GM18507 (cell line): ENCODE measurements at regions not wholly inside any gene's neighbourhood (a gene's known extent, or its start where the extent isn't known, plus 50 kb on each side); places are given as distances from the start of the nearest gene placed in this dataset.

Experiments used
- DNase-seq: peaks from one replicate; pipeline ENCODE4 v3.0.0; 2011; ENCODE audit warnings: low read depth; ENCODE audit not compliant: insufficient read length; ENCODE audit errors: extremely low spot score
- FAIRE-seq: peaks from 2 replicates; lab custom pipeline; 2011; peaks lifted over from hg19 to GRCh38; lab: Jason Lieb, UNC

DNA sequence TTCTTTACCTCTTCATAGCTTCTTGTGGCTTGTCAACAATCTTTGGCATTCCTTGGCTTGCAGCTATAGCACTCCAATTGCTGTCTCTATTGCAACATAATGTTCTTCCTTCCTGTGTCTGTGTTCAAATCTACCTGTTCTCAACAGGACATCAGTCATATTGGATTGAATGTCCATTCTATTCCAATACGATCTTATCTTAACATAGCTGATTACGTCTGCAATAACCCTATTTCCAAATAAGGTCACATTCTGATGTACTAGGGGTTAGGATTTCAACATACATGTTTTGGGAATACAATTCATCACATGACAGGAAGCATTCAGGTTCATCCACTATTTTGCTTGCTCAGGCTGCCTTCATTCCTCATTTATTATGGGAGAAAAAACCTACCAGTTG, 684.4 kb upstream of the CITED2 start:
- DNase-seq (no peak), FAIRE-seq (no peak)

DNA sequence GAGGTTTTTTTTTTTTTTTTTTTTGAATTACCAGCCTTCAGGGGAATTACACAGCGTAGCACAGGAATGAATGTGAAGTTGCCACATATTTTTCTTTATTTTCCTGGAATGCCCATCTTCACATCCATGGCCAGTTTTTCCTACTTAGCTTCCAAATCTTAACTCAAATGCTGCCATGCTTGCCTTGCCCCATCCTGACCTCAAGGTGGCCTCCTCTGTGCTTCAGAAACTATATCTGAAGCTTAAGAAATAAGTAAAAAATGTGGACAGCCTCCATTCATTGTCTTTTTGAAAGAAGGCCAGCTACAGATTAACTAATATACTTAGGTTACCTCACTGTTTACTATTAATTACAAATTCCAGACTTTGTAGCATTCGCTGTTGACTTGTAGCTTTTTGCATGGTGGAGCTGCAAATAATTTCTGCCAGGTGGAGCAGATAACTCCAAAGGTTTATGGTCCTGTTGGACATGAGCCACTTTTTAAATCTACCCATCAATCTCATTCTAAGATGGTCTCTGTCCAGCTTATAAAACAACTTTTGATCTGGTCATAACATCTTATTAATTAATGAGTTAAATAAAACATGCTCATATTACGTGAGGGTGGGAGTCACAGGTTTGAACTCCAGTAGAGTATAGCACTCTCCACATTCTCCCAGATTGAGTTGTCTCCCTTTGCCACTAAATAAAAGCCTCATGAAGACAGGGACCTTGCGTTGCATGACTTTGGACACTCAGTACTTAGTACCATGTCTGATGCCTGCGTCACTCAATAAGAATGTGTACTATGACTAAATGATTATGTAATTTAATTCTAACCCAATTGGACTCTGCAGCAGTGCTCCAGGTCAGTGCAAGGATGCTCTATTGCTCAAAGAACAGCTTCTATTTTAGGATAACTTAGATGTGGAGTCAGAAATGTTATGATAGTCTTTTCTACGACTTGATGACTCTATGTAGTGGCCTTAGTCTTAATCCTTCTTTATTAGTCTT, 678.6 kb upstream of the CITED2 start:
- DNase-seq, result no peak
- FAIRE-seq, result no peak

DNA sequence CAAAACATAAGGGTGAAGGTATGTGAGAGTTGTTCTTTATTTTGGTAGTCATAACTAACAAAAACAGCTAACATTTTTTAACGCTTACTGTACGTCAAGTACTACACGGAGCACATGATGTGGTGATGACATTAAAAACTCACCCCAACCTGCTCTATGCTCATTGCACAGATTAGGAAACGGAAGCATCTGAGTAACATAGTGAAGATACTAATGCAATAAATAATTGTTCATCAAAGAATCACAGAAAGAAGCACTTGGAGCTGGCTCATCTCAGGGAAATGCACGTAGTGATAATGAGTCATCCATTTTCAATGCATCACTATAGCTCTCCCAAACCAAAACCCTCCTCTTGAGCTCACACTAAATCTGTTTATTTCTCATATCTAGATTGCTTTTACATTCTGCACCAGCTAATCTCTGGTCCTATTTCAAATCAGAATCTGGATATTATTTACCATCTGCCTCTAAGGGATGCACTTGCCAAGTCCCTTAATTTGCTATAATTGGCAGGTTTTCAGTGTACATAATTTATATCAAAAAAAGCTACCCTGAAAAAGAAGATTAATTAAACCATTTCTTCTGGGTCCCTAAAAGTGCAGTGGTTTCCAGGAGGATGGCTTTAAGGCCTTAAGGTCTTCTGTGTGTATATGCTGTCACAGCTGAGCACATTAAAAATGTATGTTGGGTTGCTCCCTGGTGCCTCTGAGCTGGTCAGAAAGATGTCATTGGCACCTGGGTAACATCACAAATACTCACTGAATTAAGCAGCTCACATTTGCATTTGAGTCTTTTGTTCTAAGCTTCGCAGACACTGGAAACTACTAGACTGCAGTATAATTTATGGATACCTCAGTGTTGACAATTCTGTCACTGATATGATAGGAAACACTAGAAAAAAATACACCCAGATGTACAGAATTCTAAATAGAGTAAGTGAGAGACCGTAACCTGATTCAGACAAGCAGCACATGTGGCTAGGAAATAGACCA, 677.4 kb upstream of the CITED2 start:
- DNase-seq (no peak), FAIRE-seq (no peak)

DNA sequence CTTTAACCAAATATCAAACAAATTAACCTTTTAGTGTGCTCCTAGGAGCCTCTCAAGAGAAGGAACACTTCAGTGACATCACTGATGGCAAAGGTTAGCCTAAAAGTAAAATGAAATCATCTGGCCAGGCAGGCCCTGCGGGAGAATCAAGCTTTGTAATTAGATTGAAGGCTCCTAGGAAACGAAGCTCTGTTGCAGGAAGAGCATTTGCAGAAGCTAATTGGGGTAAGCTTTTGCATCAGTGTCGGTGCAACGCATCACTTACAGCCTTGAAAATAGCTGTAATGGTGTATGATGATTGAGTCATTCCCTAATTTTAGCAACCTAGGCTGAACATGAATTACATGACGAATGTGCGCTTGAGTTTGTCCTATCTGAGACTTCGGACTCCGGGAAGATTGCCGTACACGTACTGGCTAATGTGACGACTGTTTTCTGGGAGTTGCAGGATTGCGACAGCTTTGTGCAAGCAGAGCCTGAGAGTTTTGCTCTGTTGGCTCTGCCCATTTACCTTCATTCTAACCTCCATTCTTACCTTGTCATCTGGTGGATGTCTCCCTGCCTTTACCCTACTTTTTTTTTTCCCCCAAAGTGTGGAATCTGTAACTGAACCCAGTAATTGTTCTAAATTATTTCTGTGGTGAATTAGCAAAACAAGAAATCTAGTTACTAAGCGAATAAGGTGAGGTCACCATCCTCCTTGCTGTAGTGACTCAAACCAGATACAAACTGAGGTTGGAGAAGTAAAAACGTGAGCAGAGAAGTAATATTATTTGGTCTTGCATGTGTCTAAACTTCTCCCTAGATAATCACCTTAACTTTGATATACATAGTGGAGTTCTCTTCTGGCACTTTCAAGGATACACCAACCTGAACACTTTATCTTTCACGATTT, 675.9 kb upstream of the CITED2 start:
- DNase-seq (no peak), FAIRE-seq (no peak)

DNA sequence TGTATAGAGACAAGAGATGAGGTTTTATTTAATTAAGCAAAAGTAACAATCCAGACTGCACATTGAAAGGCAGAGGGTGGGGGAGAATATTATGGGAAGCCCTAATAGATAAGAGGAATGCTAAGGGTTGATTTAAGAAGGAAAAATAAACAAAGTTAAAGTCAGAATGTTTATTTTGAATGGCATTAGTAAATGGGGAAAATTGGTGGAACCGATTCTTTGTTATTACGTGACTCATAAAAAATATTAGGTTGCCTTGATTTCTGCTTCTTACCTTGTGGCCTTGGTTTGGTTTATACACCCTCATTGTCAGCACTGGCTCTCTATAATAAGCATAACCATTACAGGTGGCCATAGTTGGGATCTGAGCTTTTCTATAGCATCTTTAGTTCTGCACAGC, 674.8 kb upstream of the CITED2 start:
- FAIRE-seq, result no peak
- DNase-seq, result no peak

DNA sequence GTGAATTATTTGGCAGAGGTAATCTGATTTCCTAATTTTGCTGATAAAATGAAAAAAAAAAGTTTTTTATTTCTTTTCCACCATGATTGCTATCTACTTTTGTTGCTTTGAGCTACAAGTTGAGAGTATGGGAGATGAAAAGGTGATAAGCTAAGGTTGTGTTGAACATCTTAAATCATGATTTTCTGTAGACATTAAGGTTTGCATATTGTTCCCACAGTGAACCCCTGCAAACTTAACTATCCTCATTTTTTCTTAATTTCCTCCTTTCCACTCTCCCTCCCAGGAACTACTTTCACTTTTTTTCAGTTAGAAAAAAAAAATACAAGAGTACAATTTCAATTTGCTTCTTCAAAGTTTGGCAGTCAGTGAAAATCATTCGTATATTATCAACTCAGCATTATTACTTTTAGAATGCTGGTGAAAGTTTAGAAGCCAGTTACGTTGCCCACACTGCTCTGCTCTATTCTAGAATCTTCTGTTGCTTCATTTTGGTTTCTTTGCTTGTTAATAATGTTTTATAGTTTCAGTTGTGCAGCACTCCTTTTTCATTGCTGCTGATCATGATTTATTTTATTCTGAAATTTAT, 673.8 kb upstream of the CITED2 start:
- FAIRE-seq (no peak), DNase-seq (no peak)

DNA sequence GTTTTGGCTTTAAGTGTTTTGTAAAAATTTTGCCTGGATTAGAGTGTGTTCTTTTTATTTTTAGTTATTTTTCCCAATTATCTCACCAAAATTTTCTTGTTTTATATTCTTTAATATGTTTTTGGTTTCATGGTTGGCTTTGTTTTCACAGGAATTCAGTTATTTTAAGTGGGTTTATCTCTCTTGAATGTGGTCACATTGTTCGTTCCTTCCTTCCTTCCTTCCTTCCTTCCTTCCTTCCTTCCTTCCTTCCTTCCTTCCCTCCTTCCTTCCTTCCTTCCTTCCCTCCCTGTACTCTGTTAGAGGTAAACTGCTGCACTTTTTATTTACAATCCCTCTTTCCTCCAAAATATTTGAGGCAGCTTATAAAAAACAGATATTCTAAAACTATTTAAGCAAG, 672.9 kb upstream of the CITED2 start:
- no peak for FAIRE-seq
- no peak for DNase-seq

DNA sequence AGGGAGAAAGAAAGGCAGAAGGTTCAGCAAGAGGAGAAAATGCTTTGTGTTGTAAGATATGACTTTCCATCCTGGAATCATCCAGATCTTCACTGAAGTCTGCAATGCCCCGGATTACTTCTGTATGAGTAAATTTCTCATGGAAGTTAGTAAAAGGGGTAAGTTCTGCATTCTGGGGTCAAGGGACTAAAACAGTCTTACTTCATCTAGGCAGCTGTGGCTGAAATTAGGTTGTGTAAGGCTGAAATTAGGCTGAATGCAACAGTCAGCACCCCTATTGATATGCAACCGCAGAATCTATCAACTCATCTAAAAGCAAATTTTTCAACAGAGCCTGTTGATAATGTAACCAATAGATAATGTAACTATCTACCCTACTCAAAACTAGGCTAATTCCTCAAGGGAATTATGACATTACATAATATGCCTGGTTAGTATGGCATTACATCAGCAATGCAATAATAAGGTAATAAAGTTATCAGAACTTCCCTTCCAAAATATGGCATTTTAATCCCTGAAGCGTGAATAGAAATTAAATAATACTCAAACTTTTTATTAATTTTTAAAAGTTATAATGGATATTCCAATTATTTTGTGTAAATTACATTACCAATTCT, 671.7 kb upstream of the CITED2 start:
- FAIRE-seq (no peak), DNase-seq (no peak)

DNA sequence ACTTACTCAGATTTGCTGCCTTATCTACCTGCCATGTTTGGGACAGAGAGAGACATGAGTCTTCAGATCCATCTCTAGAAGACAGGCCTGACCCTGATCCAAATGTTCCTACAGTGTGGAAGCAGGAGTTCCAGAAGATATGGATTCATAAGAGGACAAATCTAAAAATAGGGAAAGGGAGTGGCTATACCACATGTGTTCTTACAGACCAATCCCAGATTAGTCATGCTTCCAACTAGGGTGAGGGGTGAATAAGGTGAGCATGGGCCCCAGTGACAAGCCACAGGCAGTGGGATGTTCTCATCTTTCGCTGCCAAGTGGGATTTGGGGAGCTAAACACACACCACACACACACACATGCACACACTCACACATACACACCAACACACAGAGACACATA, 670.7 kb upstream of the CITED2 start:
- FAIRE-seq, result no peak
- DNase-seq, result no peak

DNA sequence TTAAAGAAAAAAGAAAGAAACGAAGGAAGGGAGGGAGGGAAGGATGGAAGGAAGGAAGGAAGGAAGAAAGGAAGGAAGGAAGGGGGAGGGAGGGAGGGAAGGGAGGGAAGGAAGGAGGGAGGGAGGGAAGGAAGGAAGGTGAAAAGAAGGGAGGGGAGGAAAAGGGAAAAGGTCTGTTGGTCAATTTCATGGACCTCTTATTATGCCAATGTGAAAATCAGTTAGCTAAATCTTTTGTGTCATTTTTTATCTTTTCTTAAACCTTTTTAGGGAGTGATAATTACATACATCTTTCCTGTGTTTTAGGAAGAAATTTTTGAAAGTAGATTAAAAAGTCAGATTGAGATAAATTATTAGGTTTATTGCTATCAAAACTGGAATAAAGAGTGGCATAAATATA, 670.2 kb upstream of the CITED2 start:
- FAIRE-seq, result no peak
- DNase-seq, result no peak

DNA sequence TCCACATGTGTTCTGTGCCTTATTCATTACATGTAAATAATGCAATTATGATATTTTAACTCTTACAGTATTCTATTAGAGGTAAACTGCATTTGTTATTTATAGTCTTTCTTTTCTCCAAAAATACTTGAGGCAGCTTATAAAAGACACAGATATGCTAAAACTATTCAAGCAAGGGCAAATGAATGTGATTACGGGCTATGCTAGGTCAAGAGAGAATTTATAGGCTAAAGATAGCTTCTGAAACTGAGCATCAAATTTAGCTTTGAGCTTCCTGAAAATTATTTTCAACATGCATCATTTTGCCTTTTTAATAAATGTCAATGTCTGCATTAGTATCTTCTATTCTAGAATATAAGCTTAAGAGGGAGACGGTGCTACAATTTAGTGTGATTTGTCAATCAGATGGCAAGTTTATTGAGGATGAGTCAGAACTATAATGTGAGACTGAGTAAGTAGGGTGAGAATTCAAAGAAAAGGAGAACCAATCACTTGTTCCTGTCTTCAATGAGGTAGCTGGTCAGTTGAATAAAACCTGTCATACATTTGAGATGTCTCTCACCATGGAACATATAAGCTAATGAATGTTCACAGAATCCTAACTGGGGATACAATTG, 669.4 kb upstream of the CITED2 start:
- FAIRE-seq (no peak), DNase-seq (no peak)

DNA sequence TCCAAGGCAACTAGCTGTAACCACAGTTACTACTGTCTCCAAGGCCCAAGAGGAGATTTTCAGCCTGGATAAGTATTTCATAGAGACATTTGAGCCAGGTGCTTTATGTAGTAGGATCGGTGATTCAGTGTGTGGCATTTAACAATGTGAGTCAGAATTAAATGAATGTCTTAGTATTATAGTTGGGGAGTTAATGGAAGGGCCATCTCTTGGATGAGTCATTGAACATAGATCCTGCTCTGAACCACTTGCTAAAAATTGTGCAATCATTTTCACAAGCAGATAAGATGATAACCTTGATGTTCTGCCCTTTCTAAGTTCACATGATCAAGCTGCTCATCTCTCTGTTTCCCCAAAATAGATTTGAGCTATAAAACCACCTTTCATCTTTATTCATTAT, 668.9 kb upstream of the CITED2 start:
- FAIRE-seq, result no peak
- no peak for DNase-seq

DNA sequence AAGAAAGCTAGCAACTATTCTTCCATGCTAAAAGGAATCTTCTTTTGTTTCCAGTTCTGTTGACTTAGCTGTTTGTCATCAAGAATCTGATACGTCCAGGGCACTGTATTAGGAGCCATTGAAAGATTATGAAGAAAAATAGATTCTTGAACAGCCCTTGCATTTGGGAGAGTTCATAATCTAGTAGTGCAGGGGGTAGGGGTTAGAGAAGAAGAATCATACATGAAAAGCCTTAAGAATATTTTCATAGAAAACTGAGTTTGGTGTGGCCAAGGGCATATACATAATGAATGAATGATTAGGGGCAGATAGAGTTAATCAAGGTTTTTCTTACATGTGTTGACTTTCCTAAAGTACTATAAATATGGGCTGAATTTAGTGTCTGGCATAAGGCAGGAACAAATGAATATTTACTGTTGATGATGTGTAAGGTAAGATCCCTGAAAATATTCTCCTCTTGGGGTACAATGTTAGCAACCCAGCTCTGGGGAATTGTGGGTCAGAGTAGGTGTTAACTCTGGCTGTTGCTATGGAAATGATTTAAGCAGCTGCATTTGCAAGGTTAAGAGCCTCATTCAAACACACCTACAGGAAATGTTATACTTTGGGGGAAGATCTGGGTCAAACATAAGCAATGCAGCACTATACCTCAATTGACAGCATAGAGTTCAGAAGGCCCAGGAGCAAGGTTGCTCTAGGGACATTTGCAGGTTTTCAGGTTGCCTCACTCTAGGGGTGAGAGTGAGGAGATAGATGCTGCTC, 667.3 kb upstream of the CITED2 start:
- DNase-seq (no peak), FAIRE-seq (no peak)

DNA sequence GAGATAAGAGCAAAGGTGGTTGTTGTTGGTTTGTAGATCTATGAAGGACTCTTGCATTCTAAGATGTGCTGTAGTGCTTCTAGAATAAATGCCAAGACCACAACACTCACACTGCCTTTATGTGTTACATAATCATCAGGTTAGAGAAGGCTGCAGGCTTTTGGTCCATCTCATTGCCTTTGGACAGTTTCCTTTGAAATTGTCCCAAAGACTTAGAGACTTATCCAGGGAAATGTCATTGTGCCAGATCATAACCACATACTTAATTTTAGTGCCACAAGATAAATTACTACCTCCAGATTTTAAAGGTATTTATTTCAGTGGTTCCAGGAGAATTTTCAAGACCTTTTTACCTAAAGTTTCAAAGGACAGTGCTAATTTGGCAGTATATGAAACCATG, 666.6 kb upstream of the CITED2 start:
- DNase-seq (no peak), FAIRE-seq (no peak)

DNA sequence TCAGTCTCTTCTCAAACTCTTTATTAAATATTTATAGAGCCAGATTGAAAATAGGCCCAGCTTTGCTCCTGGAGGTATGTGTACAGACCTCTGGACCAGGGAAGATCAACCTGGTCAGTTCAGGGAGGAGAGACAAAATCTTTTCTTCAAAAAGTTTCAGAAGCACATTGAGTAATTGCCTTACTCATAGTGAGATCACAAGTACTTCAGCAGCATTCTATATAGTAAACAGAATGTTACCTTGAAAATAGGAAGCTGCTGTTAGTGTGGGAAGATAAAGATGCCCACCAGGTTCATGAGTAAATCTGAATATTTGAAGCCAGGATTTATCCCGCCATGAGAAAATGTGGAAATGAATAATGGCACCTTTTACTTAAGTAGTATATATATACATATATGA, 665.9 kb upstream of the CITED2 start:
- FAIRE-seq (no peak), DNase-seq (no peak)

DNA sequence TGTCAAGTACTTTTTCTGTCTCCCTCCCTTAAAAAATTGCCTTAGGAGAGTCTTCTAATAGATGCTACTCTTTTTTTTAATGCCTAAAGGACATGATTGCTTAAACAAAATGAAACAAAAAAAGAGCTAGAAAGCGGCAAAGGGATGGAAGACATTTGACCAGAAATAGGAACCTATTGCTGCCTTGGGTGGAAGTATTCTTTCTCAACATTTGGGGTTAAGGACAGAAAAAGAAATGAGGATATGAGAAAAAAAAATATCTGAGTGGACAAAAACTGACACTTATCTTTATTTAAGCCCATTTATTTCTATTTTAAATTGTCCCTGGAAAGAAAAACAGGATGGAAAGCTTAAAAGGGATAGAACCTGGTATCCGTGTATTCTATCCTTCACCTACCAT, 664.9 kb upstream of the CITED2 start:
- DNase-seq, result no peak
- no peak for FAIRE-seq

DNA sequence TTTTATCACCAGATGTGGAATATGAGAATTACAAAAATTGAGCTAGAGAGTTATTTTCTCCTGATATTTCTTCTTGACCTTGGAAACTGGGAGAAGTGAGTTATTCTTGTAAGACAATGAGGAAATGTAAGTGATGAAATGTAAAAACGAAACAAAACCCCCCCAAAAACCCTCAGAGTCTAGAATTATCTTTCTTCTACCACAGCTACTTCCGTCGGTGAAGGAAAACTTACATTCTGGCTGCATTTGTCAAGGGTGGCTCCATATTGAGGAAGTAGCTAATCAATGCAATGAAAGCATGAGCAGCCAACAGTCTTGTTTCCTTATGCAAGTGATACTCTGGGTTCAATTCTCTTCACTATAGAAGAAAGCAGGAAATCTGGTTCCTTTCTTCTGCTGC, 661.7 kb upstream of the CITED2 start:
- FAIRE-seq (no peak), DNase-seq (no peak)

DNA sequence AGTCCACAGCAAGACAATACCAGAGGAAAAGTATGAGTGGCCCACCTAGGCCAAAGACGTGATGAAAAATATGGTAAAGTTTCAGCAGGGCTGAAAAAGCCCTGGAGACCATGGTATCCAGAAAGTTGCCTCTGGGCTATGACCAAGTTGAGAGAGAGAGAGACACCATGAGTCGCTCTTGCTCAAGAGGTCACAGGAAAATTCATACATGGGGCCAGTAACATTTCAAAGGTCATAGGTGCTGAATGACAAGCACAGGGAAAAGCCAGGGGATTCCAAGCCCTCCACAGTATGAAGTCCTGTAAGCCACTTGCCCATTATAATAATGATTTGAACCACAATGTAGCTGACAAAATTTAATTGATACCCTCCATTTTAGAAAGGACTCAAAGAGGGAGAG, 657.7 kb upstream of the CITED2 start:
- DNase-seq (no peak), FAIRE-seq (no peak)
